CD4-positive, alpha-beta T cell (primary cell): ENCODE measurements at regions not wholly inside any gene's neighbourhood (a gene's known extent, or its start where the extent isn't known, plus 50 kb on each side); places are given as distances from the start of the nearest gene placed in this dataset.

ENCODE experiments used
- ATAC-seq: fragments of 200-7000 bp; cut with Tn5 transposase; one replicate; pipeline ENCODE4 v1.10.0; 2022; ENCODE audit warnings: mild to moderate bottlenecking; ENCODE audit not compliant: poor library complexity
- CTCF ChIA-PET: fragments of 350-600 bp; sonication (Branson Sonifier 250); formaldehyde crosslinking; loops from one replicate; lab custom pipeline; 2021; ENCODE audit warnings: antibody characterized with exemption, inconsistent platforms; lab: Charles Lee
- POLR2A ChIA-PET: fragments of 350-600 bp; sonication (Branson Sonifier 250); formaldehyde crosslinking; loops from one replicate; lab custom pipeline; 2021; ENCODE audit warnings: antibody characterized with exemption, inconsistent platforms; lab: Charles Lee
- DNase-seq, 14 experiments: peaks; one replicate each; pipeline ENCODE4 v3.0.0-alpha.2; 2013 to 2020; ENCODE audit warnings: mixed read lengths in 2 of 14
- H3K27ac ChIP-seq, 2 donors: one replicate each; pipeline versions ENCODE4 v1.5.1 to v1.7.0; 2013; ENCODE audit warnings: low read length in 2 of 2, low read depth in 1 of 2, mild to moderate bottlenecking in 1 of 2
- H3K27me3 ChIP-seq, 2 experiments: 1 replicate in 1 of 2; 2 replicates in 1 of 2; pipeline versions ENCODE4 v1.6.1 to v1.7.0; 2013; ENCODE audit warnings: low read length in 2 of 2, control low read depth in 1 of 2, mild to moderate bottlenecking in 1 of 2, moderate library complexity in 1 of 2; ENCODE audit not compliant: insufficient read depth in 2 of 2, control insufficient read depth in 1 of 2
- H3K36me3 ChIP-seq: one replicate; pipeline ENCODE4 v1.6.1; 2013; ENCODE audit warnings: low read length, control low read depth; ENCODE audit not compliant: insufficient read depth
- H3K4me1 ChIP-seq: one replicate; pipeline ENCODE4 v1.6.1; 2013; ENCODE audit warnings: low read length, control low read depth; ENCODE audit not compliant: insufficient read depth
- H3K4me3 ChIP-seq: one replicate; pipeline ENCODE4 v1.5.1; 2013; ENCODE audit warnings: mild to moderate bottlenecking, low read length, moderate library complexity
- H3K9me3 ChIP-seq, 2 experiments: 1 replicate in 1 of 2; 2 replicates in 1 of 2; pipeline versions ENCODE4 v1.6.1 to v1.7.0; 2013; ENCODE audit warnings: low read length in 2 of 2, mild to moderate bottlenecking in 2 of 2, control low read depth in 1 of 2, moderate library complexity in 1 of 2; ENCODE audit not compliant: control insufficient read depth in 1 of 2, insufficient read depth in 1 of 2
- H3K27ac Mint-ChIP-seq: one replicate; pipeline ENCODE4 v1.8.0; 2020; ENCODE audit warnings: mixed read lengths
- H3K27me3 Mint-ChIP-seq: one replicate; pipeline ENCODE4 v1.8.0; 2021; ENCODE audit warnings: mixed read lengths
- H3K36me3 Mint-ChIP-seq: one replicate; pipeline ENCODE4 v1.8.0; 2021; ENCODE audit warnings: low read depth, mixed read lengths
- H3K4me1 Mint-ChIP-seq: one replicate; pipeline ENCODE4 v1.8.0; 2021; ENCODE audit warnings: low read depth, mixed read lengths
- H3K4me3 Mint-ChIP-seq: one replicate; pipeline ENCODE4 v1.8.0; 2020; ENCODE audit warnings: mild to moderate bottlenecking, mixed read lengths
- H3K9me3 Mint-ChIP-seq: one replicate; pipeline ENCODE4 v1.8.0; 2020; ENCODE audit warnings: mixed read lengths
- CTCF ChIP-seq: fragments of 200-600 bp; IDR thresholded peaks from one replicate; pipeline ENCODE4 v1.8.0; 2022; ENCODE audit warnings: antibody characterized with exemption, mild to moderate bottlenecking
- intact Hi-C, 2 experiments: fragments of 100-400 bp; cut with DNase I in 1 of 2; cut with micrococcal nuclease in 1 of 2; formaldehyde crosslinking; loops; one replicate each; pipeline versions ENCODE4 v1.15.1 to v1.9.0; 2023 to 2025; cut with DNase I, micrococcal nuclease

GRCh38 chr19:28815257-28815656, 397.7 kb downstream of the UQCRFS1 start:
- H3K9me3 ChIP-seq = peaks cover 0 to 10% of the 10 kb centered on the region in 2 experiments
- ATAC-seq = no peak
- DNase-seq = no peak

DNA sequence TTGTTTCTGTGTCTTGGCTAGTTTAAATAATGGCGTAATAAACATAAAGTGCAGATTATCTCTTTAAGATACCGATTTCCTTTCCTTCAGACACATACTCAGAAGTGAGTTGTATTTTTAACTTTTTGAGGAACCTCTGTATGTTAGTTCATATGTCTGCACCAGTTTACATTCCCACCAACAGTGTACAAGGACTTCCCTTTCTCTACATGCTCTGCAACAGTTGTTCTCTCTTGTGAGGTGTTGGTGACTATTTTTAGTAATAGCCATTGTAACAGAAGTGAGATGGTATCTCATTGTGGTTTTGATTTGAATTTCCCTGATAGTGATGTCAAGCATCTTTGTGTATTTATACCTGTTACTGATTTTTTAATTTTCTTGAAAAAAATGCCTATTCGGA, 418.6 kb downstream of the UQCRFS1 start:
- no peak overlapping the region for H3K27ac ChIP-seq
- no peak for DNase-seq
- peaks cover 7 to 10% of the 10 kb centered on the region in 2 experiments for H3K27me3 ChIP-seq
- Mint-ChIP-seq H3K4me1 (no peaks in the 10 kb centered on the region), H3K27me3 (peaks cover 54% of the 10 kb centered on the region), H3K9me3 (peaks cover 8% of the 10 kb centered on the region), H3K4me3 (no peak overlapping the region), H3K36me3 (no peaks in the 10 kb centered on the region), H3K27ac (no peak overlapping the region)
- ChIA-PET POLR2A (no interaction called here), CTCF (no interaction called here)
- H3K36me3 ChIP-seq = no peaks in the 10 kb centered on the region
- ATAC-seq = no peak
- intact Hi-C loops = no loop called here
- TF ChIP-seq CTCF = no peak
- H3K4me1 ChIP-seq = no peaks in the 10 kb centered on the region
- peaks cover 4 to 10% of the 10 kb centered on the region in 2 experiments for H3K9me3 ChIP-seq
- no peak overlapping the region for H3K4me3 ChIP-seq

More at GRCh38 chr19:28815257-28815656, 397.7 kb downstream of the UQCRFS1 start:
- Mint-ChIP-seq H3K27ac (no peak overlapping the region), H3K9me3 (no peaks in the 10 kb centered on the region), H3K4me1 (no peaks in the 10 kb centered on the region), H3K27me3 (no peaks in the 10 kb centered on the region), H3K36me3 (no peaks in the 10 kb centered on the region), H3K4me3 (no peak overlapping the region)
- intact Hi-C loops = no loop called here
- Histone ChIP-seq H3K4me3 (no peak overlapping the region), H3K4me1 (no peaks in the 10 kb centered on the region), H3K27me3 (no peaks in the 10 kb centered on the region), H3K27ac (no peak overlapping the region), H3K36me3 (no peaks in the 10 kb centered on the region)
- no peak for TF ChIP-seq CTCF
- CTCF ChIA-PET = no interaction called here
- POLR2A ChIA-PET = no interaction called here

DNA sequence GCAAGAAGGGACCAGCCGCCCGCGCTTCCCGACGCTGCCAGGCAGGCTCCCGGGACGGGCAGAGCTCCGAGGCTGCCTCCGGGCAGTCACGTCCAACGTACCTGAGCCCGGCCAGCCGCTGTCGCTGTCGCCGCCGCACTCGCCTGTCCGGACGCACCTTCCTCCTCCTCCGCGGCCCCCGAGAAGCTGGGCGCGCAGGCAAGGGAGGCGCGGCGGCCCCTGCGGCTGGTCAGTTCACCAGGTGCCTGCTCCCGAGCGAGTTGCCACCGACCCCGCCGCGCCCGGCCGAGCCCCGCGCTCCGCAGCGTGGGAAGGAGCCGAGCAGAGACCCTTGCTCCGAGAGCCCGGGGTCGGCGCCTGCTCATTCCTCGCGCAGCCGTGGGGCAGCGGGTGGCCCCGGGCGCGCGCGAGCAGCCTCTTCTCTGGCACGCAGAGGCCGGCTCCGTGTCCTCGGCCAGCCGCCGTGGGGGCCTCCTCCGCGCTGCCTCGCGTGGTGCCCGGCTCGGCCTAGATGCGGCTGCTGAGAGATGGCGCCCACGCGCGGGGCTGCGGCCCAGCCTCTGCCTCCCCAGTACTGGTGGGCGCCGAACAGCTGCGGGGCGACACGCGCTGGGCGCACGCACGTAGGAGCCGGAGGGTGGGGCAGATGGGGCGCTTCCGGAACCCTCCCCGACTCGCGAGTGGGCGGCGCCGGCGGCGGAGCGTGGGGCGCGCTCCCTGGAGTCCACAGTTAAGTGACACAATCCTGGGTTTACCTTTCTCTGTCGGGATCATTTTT, 419.4 kb downstream of the UQCRFS1 start:
- H3K27ac ChIP-seq = no peak overlapping the region
- no peak for ATAC-seq
- Mint-ChIP-seq H3K36me3 (no peaks in the 10 kb centered on the region), H3K27ac (no peak overlapping the region), H3K4me3 (no peak overlapping the region), H3K9me3 (peaks cover 6% of the 10 kb centered on the region), H3K27me3 (peaks cover 51% of the 10 kb centered on the region), H3K4me1 (no peaks in the 10 kb centered on the region)
- POLR2A ChIA-PET = no interaction called here
- peaks cover 7 to 10% of the 10 kb centered on the region in 2 experiments for H3K27me3 ChIP-seq
- H3K36me3 ChIP-seq = no peaks in the 10 kb centered on the region
- intact Hi-C loops = no loop called here
- no peaks in the 10 kb centered on the region for H3K4me1 ChIP-seq
- H3K4me3 ChIP-seq = no peak overlapping the region
- H3K9me3 ChIP-seq = peaks cover 4 to 10% of the 10 kb centered on the region in 2 experiments
- no peak for TF ChIP-seq CTCF
- no peak for DNase-seq
- CTCF ChIA-PET = no interaction called here
